Retina (tissue), 1 donor: ENCODE measurements at regions not wholly inside any gene's neighbourhood (a gene's known extent, or its start where the extent isn't known, plus 50 kb on each side); places are given as distances from the start of the nearest gene placed in this dataset.

ENCODE experiments used
- DNase-seq: peaks from one replicate; pipeline ENCODE4 v3.0.0-alpha.2; 2016

DNA sequence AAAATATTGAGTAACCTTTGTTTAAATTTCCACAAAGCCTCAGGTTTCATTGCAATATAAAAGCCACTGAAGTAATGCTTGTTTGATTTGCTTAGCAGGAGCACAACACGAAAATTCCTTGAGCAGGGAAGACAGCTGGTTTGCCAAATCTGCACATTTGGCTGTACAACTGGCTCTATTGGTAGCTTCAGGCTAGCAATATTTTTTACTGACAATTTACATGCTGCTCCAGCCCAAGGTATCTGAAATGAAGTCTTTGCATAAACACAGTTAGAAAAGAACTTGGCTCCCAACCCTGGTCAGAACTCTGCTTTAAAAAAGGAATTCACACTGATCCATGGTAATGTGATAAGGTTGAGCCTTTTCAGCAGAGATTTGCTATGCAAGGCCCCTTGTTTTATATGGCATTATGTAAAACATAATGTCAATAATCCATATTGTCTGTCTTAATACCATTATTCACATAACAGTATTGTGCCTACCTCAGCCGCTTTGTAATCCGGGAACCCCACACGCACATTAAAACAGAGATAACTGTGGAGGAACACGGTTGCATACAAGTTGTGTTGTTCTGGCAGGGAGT, 55.7 kb upstream of the CHL1 start:
- no peak for DNase-seq
